NT2/D1 (cell line): ENCODE measurements at regions not wholly inside any gene's neighbourhood (a gene's known extent, or its start where the extent isn't known, plus 50 kb on each side); places are given as distances from the start of the nearest gene placed in this dataset.

ENCODE experiments used
- DNase-seq: peaks from one replicate; pipeline ENCODE4 v3.0.0-alpha.2; 2011; ENCODE audit warnings: low read depth, low spot score
- H3K27me3 ChIP-seq: 2 replicates; pipeline ENCODE4 v1.6.0; 2011; ENCODE audit warnings: mild to moderate bottlenecking; ENCODE audit not compliant: insufficient read length, insufficient read depth
- H3K36me3 ChIP-seq: 2 replicates; pipeline ENCODE4 v1.6.1; 2011; ENCODE audit warnings: mild to moderate bottlenecking, low read length, mixed read lengths; ENCODE audit not compliant: insufficient read depth, insufficient read length
- H3K4me1 ChIP-seq: 2 replicates; pipeline ENCODE4 v1.5.1; 2011; ENCODE audit not compliant: insufficient read depth, insufficient read length
- H3K4me3 ChIP-seq: 2 replicates; pipeline ENCODE4 v1.5.1; 2011; ENCODE audit warnings: low read depth; ENCODE audit not compliant: insufficient read length
- H3K9ac ChIP-seq: 2 replicates; pipeline ENCODE4 v1.6.0; 2011; ENCODE audit warnings: low read depth; ENCODE audit not compliant: insufficient read length
- H3K9me3 ChIP-seq: 2 replicates; pipeline ENCODE4 v1.5.1; 2011; ENCODE audit warnings: mild to moderate bottlenecking, low read length; ENCODE audit not compliant: insufficient read depth
- SUZ12 ChIP-seq: IDR thresholded peaks from 2 replicates; pipeline ENCODE4 v1.6.1; 2011; ENCODE audit not compliant: insufficient read length, insufficient read depth; ENCODE audit errors: extremely low read depth
- YY1 ChIP-seq: IDR thresholded peaks from 2 replicates; pipeline ENCODE4 v1.6.1; 2011; ENCODE audit not compliant: insufficient read length, insufficient read depth
- ZNF274 ChIP-seq: IDR thresholded peaks from 2 replicates; pipeline ENCODE4 v1.6.1; 2011; ENCODE audit warnings: mild to moderate bottlenecking, low read depth, low read length

DNA sequence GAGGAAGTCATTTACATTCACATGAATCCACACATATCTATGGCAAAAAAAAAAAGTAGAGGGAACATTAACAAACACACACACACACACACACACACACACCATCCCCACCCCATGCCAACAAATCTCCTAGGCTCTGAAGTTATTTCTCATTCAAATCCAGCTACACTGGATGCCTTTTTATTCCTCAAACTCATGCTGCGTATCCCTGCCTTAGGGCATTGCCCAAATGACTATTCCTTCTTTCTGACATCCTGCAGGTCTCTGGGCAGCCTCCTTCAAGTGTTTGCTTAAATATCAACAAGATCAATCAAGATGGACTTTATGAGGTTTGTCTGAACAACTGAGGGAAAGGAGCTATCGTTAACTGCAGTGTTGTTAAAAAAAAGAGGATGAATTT, 106.5 kb upstream of the FAM9A start:
- Histone ChIP-seq H3K36me3 (no peaks in the 10 kb centered on the region), H3K4me3 (no peak overlapping the region), H3K9ac (no peak overlapping the region), H3K27me3 (no peaks in the 10 kb centered on the region), H3K9me3 (no peaks in the 10 kb centered on the region), H3K4me1 (no peaks in the 10 kb centered on the region)
- DNase-seq = no peak
- no peak for TF ChIP-seq YY1
- TF ChIP-seq ZNF274 = no peak
- TF ChIP-seq SUZ12 = no peak

DNA sequence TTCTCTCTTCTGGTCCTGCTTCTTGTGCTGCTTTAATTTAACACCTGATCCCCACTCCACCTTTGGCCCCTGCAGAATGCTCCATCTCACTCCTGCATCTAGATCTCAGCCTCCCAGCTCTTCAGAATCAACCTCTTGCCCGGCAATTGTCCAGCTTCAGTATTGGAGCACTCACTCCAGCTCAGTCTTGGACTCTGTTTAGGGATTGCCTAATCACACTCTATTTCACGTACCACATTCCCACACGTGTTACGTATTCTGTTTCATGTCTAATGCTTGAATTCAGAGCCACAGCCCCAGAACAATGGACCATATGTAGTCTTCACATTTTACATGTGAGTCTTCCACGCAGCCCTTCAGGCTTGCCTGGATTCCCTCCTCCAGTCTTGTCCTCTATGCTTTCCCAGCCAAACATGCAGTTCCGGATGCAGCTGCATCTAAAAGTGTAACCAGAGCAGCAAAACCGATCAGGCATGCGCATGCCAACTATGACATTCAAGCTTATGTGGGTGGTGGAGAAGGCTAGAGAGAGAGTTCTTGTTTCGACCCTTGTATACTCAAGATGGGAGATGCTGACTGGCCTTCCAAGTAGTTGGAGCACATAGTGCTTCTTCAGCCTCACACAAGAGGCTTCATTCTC, 105.2 kb upstream of the FAM9A start:
- DNase-seq = no peak
- H3K4me3 ChIP-seq = no peak overlapping the region
- no peak for TF ChIP-seq YY1
- no peaks in the 10 kb centered on the region for H3K27me3 ChIP-seq
- no peak overlapping the region for H3K9ac ChIP-seq
- no peaks in the 10 kb centered on the region for H3K36me3 ChIP-seq
- H3K4me1 ChIP-seq = no peaks in the 10 kb centered on the region
- no peaks in the 10 kb centered on the region for H3K9me3 ChIP-seq

DNA sequence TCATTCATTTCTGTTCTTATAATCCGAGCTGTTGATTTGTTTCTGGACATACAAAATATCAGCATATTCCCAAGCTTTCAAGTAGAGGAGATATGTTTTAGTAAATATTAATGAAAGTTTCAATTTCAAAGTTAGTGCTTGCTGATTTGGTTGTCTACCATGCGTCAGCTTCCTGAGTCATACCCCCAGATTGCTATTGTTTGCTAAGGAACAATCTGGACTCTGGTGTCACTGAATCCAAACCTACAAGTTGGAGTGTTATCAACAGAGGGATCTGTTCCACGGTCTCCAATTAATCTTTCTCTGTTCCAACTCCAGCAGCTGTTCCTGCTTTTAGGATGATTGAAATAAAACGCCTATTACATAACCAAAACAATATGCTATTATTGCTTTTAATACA, 96.1 kb upstream of the FAM9A start:
- Histone ChIP-seq H3K9me3 (no peaks in the 10 kb centered on the region), H3K9ac (no peak overlapping the region), H3K4me3 (no peak overlapping the region), H3K36me3 (no peaks in the 10 kb centered on the region), H3K4me1 (no peaks in the 10 kb centered on the region), H3K27me3 (no peaks in the 10 kb centered on the region)
- no peak for DNase-seq
- TF ChIP-seq ZNF274 (no peak), SUZ12 (no peak), YY1 (no peak)

DNA sequence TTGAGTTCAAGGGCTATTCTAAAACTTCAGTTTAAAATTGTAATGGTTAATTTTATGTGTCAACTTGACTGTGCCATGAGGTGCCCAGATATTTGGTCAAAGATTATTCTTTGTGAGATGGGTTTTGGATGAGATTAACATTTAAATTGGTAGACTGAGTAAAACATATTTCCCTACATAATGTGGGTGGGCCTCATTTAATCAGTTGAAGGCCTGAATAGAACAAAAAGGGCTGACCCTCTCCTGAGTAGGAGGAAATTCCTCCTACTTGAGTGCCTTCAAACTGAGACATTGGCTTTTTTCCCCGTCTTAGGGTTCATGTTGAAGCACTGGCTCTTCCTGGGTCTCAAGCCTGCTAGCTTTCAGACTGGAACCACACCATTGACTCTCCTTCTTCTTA, 89.6 kb upstream of the FAM9A start:
- no peak for DNase-seq
- Histone ChIP-seq H3K9me3 (no peaks in the 10 kb centered on the region), H3K27me3 (no peaks in the 10 kb centered on the region), H3K4me1 (no peaks in the 10 kb centered on the region), H3K4me3 (no peak overlapping the region), H3K9ac (no peak overlapping the region), H3K36me3 (no peaks in the 10 kb centered on the region)
- no peak for TF ChIP-seq ZNF274
- TF ChIP-seq YY1 = no peak
- TF ChIP-seq SUZ12 = no peak

DNA sequence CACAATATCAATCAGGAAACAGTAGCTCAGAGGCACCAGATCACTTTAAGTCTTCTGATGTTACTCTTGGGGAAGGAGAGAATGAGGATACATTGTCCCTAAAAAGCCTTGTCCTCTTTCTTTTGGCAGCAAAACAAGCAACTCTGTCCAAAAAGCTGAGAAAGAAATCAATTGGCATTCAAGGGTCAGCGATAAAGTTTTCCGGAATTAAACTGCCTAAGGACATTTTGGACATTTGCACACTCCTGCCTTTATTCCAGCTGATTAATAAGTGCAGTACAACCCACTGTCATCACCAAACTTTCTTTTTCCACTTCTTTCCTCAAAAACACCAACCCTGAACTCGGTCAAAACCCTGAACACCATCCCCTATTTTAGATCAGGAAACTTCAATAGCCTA, 85.8 kb upstream of the FAM9A start:
- Histone ChIP-seq H3K4me1 (no peaks in the 10 kb centered on the region), H3K9ac (no peak overlapping the region), H3K27me3 (no peaks in the 10 kb centered on the region), H3K9me3 (no peaks in the 10 kb centered on the region), H3K36me3 (no peaks in the 10 kb centered on the region), H3K4me3 (no peak overlapping the region)
- no peak for DNase-seq
- TF ChIP-seq YY1 = no peak
- no peak for TF ChIP-seq SUZ12
- no peak for TF ChIP-seq ZNF274

DNA sequence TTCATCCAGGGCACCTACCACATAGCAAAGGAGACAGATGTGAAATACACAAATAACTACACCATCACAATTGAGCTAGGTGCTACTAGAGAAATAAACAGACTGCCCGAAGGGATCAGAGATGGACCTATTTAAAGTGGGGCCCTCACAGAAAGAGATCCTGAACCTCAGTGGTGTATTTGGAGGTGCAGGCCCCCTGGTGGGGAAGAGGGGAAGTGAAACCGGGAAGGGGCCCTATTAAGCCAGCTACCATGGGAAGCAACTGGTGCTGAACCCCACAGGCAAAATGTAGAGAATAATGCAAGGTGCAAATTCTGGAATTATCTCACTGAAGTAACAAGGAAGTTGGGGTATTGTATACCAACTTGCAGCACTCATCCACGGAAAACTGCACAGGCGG, 78.6 kb upstream of the FAM9A start:
- H3K36me3 ChIP-seq = no peaks in the 10 kb centered on the region
- no peak for DNase-seq
- no peak for TF ChIP-seq SUZ12
- TF ChIP-seq YY1 = no peak
- no peak for TF ChIP-seq ZNF274
- H3K4me3 ChIP-seq = no peak overlapping the region
- H3K27me3 ChIP-seq = no peaks in the 10 kb centered on the region
- no peaks in the 10 kb centered on the region for H3K9me3 ChIP-seq
- H3K4me1 ChIP-seq = no peaks in the 10 kb centered on the region
- no peak overlapping the region for H3K9ac ChIP-seq

DNA sequence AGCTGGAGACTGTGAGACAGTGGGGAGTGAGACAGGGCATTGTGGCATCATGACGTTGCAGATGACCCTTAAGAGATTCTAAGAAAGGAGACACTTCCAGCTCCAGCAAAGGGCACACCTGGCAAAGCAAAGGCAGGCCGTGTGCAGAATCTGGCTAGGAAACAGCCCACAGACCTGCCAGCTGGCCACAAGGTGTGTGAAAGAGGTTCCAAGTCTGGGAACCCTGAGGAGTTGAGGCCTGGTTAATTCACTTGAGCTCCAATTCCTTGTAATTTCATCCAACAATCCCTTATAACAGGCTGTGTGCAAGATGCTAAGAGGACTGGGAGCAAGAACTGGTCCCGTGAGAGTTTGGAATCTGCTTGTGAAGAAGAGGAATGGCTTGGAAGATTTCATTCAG, 72.8 kb upstream of the FAM9A start:
- H3K4me1 ChIP-seq = no peaks in the 10 kb centered on the region
- H3K9ac ChIP-seq = no peak overlapping the region
- TF ChIP-seq YY1 (no peak), SUZ12 (no peak), ZNF274 (no peak)
- DNase-seq = no peak
- no peaks in the 10 kb centered on the region for H3K36me3 ChIP-seq
- no peak overlapping the region for H3K4me3 ChIP-seq
- no peaks in the 10 kb centered on the region for H3K9me3 ChIP-seq
- no peaks in the 10 kb centered on the region for H3K27me3 ChIP-seq

DNA sequence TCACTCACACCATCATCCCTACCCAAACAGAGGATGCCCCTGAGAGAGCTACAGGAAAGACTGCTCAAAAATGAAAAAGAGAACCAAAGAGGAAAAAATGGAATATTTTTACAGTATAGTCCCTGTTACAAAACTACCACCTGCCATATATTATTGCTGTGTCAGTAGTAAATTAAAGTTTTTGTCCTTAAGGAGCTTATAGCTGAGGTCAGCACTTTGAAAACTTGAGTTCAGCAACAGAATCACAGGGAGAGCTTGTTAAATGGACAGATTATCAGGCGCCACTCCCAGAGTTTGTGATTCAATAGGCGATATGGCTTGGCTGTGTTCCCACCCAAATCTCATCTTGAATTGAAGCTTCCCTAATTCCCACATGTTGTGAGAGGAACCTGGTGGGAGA, 71.9 kb upstream of the FAM9A start:
- DNase-seq = no peak
- Histone ChIP-seq H3K9me3 (no peaks in the 10 kb centered on the region), H3K36me3 (no peaks in the 10 kb centered on the region), H3K4me3 (no peak overlapping the region), H3K4me1 (no peaks in the 10 kb centered on the region), H3K9ac (no peak overlapping the region), H3K27me3 (no peaks in the 10 kb centered on the region)
- TF ChIP-seq ZNF274 = no peak
- TF ChIP-seq SUZ12 = no peak
- no peak for TF ChIP-seq YY1
